Gastroesophageal sphincter (tissue), 4 donors: ENCODE measurements at regions not wholly inside any gene's neighbourhood (a gene's known extent, or its start where the extent isn't known, plus 50 kb on each side); places are given as distances from the start of the nearest gene placed in this dataset.

Experiments used
- ATAC-seq: fragments of 150-250 bp; one replicate; pipeline ENCODE4 v1.9.1; 2016; ENCODE audit warnings: mild to moderate bottlenecking, moderate library complexity
- H3K27ac ChIP-seq, 4 donors: fragments of 200-600 bp; sonication (generic) in 3 of 4; 1 replicate in 3 of 4; 2 replicates in 1 of 4; pipeline ENCODE4 v1.5.1; 2016 to 2019
- H3K27me3 ChIP-seq: fragments of 200-600 bp; sonication (generic); one replicate; pipeline ENCODE4 v1.5.1; 2019
- H3K36me3 ChIP-seq, 2 donors: fragments of 200-600 bp; sonication (generic); one replicate each; pipeline ENCODE4 v1.5.1; 2019; ENCODE audit warnings: control low read depth in 1 of 2
- H3K4me1 ChIP-seq, 3 donors: fragments of 200-600 bp; sonication (generic); 1 replicate in 2 of 3; 2 replicates in 1 of 3; pipeline ENCODE4 v1.5.1; 2016 to 2019; ENCODE audit warnings: control low read depth in 2 of 3
- H3K4me3 ChIP-seq, 2 donors: fragments of 200-600 bp; sonication (generic); one replicate each; pipeline ENCODE4 v1.5.1; 2019; ENCODE audit warnings: mild to moderate bottlenecking in 1 of 2, moderate library complexity in 1 of 2
- H3K9me3 ChIP-seq, 3 donors: fragments of 200-600 bp; sonication (generic); one replicate each; pipeline ENCODE4 v1.5.1; 2017 to 2019; ENCODE audit warnings: control low read depth in 2 of 3
- EP300 ChIP-seq: sonication (generic); formaldehyde crosslinking; IDR thresholded peaks from one replicate; pipeline ENCODE4 v1.6.1; 2017; ENCODE audit warnings: antibody characterized with exemption, mild to moderate bottlenecking
- POLR2A ChIP-seq, 2 donors: fragments of 450-650 bp; IDR thresholded peaks; one replicate each; pipeline ENCODE4 v1.6.1; 2017; ENCODE audit warnings: antibody characterized with exemption in 2 of 2, mild to moderate bottlenecking in 2 of 2, moderate library complexity in 1 of 2
- POLR2AphosphoS5 ChIP-seq: sonication (generic); formaldehyde crosslinking; IDR thresholded peaks from one replicate; pipeline ENCODE4 v1.6.1; 2017; ENCODE audit warnings: antibody characterized with exemption
- WGBS, 2 donors: methylation state at CpG; one replicate each; pipeline ENCODE4 v1.1.5; 2018; ENCODE audit warnings: low coverage in 1 of 2; 5-methylcytosine and 5-hydroxymethylcytosine counted together
- TF ChIP-seq, protein P1 (sequence below), 4 experiments: fragments of 200-600 bp in 2 of 4; fragments of 450-650 bp in 2 of 4; sonication (generic) in 1 of 4; IDR thresholded peaks; one replicate each; pipeline ENCODE4 v1.5.1; 2017 to 2019; ENCODE audit warnings: antibody characterized with exemption in 4 of 4, mild to moderate bottlenecking in 2 of 4, moderate library complexity in 2 of 4

DNA sequence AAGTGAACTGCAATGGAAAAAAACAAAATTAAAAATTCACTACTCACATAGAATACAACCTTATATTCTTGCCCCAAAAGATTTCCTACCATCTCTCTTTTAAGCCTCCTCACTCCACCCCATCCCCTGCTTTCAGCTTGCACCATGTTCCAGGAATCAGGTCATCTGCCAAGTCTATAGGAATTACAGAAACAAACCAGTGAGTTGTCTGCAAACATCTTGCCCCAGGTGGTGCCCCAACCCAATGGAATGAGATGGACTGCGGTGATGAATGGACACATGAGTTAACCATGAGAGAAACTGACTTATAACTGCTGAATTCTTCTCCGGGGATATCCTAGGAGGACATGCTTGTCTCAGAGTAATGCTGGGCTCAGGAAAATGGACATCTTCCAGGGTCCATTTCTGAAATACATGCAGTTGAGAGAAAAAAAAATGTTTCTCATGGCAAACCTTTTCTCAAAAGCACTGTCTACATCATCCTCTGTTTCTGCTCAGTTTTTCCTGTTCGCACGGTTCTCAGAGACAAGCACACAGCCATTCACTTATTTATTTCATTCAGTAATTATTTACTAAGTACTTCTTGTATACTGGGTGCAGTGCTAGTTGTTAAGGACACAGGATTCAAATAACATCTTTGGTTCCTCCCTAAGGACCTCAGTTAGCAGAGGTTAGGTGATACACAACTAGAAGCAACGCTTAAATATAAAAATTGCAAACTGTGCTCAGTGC, 350.0 kb downstream of the RND3 start:
- no peak overlapping the region for H3K4me3 ChIP-seq
- no peaks in the 10 kb centered on the region for H3K36me3 ChIP-seq
- ATAC-seq, result no peak
- TF ChIP-seq, protein P1, sequence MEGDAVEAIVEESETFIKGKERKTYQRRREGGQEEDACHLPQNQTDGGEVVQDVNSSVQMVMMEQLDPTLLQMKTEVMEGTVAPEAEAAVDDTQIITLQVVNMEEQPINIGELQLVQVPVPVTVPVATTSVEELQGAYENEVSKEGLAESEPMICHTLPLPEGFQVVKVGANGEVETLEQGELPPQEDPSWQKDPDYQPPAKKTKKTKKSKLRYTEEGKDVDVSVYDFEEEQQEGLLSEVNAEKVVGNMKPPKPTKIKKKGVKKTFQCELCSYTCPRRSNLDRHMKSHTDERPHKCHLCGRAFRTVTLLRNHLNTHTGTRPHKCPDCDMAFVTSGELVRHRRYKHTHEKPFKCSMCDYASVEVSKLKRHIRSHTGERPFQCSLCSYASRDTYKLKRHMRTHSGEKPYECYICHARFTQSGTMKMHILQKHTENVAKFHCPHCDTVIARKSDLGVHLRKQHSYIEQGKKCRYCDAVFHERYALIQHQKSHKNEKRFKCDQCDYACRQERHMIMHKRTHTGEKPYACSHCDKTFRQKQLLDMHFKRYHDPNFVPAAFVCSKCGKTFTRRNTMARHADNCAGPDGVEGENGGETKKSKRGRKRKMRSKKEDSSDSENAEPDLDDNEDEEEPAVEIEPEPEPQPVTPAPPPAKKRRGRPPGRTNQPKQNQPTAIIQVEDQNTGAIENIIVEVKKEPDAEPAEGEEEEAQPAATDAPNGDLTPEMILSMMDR (IDR thresholded peaks at IDR 0.05), result no peak
- TF ChIP-seq POLR2A (IDR thresholded peaks at IDR 0.05), result no peak
- no peak for TF ChIP-seq EP300
- TF ChIP-seq POLR2AphosphoS5, result no peak
- H3K27me3 ChIP-seq, result no peaks in the 10 kb centered on the region
- no peaks in the 10 kb centered on the region for H3K4me1 ChIP-seq
- 72 to 92% methylated on average over 4 to 5 of the region's 5 CpGs for WGBS, 2 donors
- H3K9me3 ChIP-seq, result no peaks in the 10 kb centered on the region
- H3K27ac ChIP-seq, result no peak overlapping the region

DNA sequence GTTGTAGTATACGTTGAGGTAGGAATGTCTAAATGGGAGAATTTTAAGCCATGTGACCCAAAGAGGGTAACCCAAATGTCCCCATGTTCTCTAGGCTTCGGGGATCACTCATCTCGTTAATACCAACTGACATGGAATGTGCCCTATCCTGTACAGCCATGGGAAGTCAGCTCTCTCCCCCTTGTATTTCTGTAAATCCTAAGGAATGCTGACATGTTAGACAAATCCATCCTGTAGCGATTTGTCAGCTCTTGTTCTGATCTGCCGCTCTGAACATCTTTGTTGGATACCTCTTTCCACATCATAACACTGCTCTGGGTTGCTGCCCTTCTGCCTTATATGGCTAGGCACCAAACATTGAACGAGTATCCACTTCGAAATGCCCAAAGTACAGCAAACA, 350.6 kb downstream of the RND3 start:
- Histone ChIP-seq H3K27ac (no peak overlapping the region), H3K36me3 (no peaks in the 10 kb centered on the region), H3K4me1 (no peaks in the 10 kb centered on the region), H3K27me3 (no peaks in the 10 kb centered on the region), H3K9me3 (no peaks in the 10 kb centered on the region), H3K4me3 (no peak overlapping the region)
- 87 to 95% methylated on average over 6 of the region's 7 CpGs for WGBS, 2 donors
- TF ChIP-seq POLR2AphosphoS5, result no peak
- TF ChIP-seq, protein P1 (IDR thresholded peaks at IDR 0.05), result no peak
- ATAC-seq, result no peak

DNA sequence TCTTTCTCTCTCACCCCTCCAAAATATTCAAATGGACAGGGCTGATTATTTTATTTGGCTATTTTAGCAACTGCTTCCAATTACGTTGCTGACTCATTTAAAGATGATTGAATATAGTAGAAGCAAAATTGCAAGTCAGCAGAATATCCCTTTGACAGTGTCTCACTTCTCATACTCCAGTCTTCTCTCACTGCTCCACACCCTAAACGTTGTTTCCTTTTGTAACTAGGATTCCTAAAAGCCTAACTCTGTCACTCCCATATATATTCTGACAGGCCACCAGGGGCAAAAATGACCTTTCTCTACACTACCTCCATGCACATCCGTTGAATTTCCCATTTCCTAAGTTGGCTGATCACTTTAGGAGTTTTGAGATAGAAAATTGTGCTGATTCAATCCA, 351.1 kb downstream of the RND3 start:
- H3K4me3 ChIP-seq, result no peak overlapping the region
- no peaks in the 10 kb centered on the region for H3K4me1 ChIP-seq
- no peaks in the 10 kb centered on the region for H3K27me3 ChIP-seq
- H3K36me3 ChIP-seq, result no peaks in the 10 kb centered on the region
- H3K27ac ChIP-seq, result no peak overlapping the region
- no peak for ATAC-seq
- 61 to 84% methylated on average over 3 of the region's 3 CpGs for WGBS, 2 donors
- no peaks in the 10 kb centered on the region for H3K9me3 ChIP-seq
- TF ChIP-seq, protein P1 (IDR thresholded peaks at IDR 0.05), result no peak
- TF ChIP-seq POLR2A (IDR thresholded peaks at IDR 0.05) (no peak), EP300 (no peak), POLR2AphosphoS5 (no peak)

DNA sequence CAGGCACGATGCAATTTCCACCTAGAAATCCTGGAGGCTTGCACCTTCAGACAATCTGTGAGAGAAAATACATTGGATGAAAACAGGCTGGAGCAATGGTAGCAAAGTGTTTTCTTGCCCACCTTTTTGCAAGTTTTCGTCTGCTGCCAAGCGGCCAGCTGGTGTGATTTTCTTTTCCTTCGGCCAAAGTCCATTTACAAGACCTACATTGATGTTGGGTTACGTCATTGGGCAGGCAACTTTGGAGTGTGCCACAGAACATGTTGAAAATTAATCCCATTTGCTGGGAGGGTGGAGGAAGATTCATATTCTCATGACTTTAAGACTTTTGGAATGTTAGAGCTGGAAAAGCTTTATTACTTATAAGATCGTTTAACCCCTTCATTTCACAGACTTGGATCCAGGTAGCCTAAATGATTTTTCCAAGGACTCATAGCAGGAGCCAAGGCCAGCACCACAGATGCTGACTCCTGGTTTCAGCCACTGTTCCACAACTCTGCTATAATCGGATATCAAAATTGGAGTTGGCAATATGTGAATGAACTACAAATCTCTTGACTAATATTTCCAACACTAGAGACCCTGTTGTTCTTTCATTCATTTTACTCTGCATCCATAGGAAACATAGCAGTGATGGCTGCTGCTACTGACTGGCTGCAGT, 352.1 kb downstream of the RND3 start:
- WGBS, 2 donors, result 90 to 98% methylated on average over 6 to 7 of the region's 7 CpGs
- Histone ChIP-seq H3K27ac (no peak overlapping the region), H3K36me3 (no peaks in the 10 kb centered on the region), H3K9me3 (no peaks in the 10 kb centered on the region), H3K4me3 (no peak overlapping the region), H3K4me1 (no peaks in the 10 kb centered on the region), H3K27me3 (no peaks in the 10 kb centered on the region)
- no peak for TF ChIP-seq POLR2AphosphoS5
- TF ChIP-seq EP300, result no peak
- no peak for TF ChIP-seq POLR2A (IDR thresholded peaks at IDR 0.05)
- TF ChIP-seq, protein P1 (IDR thresholded peaks at IDR 0.05), result no peak
- no peak for ATAC-seq
